B cell (primary cell): ENCODE measurements at regions not wholly inside any gene's neighbourhood (a gene's known extent, or its start where the extent isn't known, plus 50 kb on each side); places are given as distances from the start of the nearest gene placed in this dataset.

ENCODE experiments used
- CTCF ChIP-seq: fragments of 200-600 bp; IDR thresholded peaks from one replicate; pipeline ENCODE4 v1.8.0; 2022; ENCODE audit warnings: antibody characterized with exemption, mild to moderate bottlenecking
- EZH2 ChIP-seq: IDR thresholded peaks from 2 replicates; pipeline ENCODE4 v1.6.1; 2012; ENCODE audit warnings: borderline replicate concordance, low read depth, mild to moderate bottlenecking, moderate library complexity, low read length; ENCODE audit not compliant: insufficient read depth, poor library complexity, severe bottlenecking

DNA sequence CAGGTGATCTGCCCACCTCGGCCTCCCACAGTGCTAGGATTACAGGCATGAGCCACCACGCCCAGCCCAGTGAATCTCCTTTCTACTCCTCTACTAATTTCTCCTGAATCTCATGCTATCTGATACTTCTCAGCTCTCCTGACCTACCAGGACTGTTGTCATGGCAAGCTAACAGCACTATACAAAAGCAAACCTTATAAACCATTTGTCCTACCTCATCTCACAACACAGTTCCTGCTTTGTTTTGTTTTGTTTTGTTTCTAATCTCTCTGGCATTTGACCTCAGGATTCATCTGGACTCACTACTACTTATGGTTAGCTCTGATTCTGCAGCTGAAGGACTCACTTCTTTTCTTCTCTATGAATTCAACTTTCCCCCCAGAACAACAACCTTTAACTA is 734.8 kb downstream of the TLE1 start:
- TF ChIP-seq EZH2 (no peak), CTCF (no peak)
